ENCODE measurements at regions not wholly inside any gene's neighbourhood (a gene's known extent, or its start where the extent isn't known, plus 50 kb on each side); places are given as distances from the start of the nearest gene placed in this dataset.

DNA sequence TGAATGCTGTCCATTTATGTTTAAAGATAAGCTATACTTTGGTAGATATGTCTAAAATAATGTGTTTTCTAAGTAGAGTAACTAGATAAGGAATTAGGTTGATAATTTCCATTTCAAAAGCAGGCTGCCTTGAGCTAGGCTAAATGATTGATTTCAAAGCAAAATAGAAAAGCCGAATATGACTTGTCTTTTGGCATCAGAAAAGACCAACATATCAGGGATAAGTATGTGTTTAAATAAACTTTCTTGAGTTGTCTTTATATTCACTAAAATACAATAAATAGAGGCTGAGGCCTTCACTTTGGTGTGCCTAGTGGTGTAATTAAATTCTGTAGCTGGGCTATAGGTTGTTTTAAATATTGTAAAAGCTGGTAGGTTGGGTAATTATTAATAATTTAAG lies 569.0 kb downstream of the TAF11L14 start:
- Histone ChIP-seq H3K4me1 (replicated peaks in 1 of 2) (no peaks in the 10 kb centered on the region), H3K27me3 (no peaks in the 10 kb centered on the region), H3K9me3 (replicated peaks in 1 of 3) (no peaks in the 10 kb centered on the region), H3K36me3 (replicated peaks in 1 of 2) (no peaks in the 10 kb centered on the region), H3K4me3 (no peak overlapping the region), H3K27ac (no peak overlapping the region)
- intact Hi-C loops (cut with DNase I) = no loop called here
- TF ChIP-seq, protein P1, sequence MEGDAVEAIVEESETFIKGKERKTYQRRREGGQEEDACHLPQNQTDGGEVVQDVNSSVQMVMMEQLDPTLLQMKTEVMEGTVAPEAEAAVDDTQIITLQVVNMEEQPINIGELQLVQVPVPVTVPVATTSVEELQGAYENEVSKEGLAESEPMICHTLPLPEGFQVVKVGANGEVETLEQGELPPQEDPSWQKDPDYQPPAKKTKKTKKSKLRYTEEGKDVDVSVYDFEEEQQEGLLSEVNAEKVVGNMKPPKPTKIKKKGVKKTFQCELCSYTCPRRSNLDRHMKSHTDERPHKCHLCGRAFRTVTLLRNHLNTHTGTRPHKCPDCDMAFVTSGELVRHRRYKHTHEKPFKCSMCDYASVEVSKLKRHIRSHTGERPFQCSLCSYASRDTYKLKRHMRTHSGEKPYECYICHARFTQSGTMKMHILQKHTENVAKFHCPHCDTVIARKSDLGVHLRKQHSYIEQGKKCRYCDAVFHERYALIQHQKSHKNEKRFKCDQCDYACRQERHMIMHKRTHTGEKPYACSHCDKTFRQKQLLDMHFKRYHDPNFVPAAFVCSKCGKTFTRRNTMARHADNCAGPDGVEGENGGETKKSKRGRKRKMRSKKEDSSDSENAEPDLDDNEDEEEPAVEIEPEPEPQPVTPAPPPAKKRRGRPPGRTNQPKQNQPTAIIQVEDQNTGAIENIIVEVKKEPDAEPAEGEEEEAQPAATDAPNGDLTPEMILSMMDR (IDR thresholded peaks at IDR 0.05) = no peak
- TF ChIP-seq POLR2A (IDR thresholded peaks at IDR 0.05) = no peak
- WGBS, 4 donors = 23 to 47% (median 43%) methylated on average over 1 of the region's 1 CpG
- no peak for DNase-seq

DNA sequence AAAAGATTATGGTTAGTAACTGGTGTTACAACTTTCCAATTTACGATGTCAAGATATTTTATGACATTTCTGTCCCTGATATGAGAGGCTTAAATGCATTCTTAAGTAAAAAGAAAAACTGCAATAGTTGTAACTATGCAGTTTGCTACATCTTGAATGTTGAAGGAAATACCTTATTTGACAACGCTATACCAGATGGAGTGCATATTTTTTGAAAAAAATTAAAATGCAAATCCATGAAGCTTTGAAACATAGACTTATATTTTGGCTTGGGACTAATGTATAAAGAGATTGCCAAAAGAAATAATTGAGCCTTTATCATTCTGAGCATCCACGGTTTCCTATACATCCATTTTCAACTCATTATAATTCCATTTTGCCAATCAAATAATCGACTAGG lies 579.4 kb downstream of the TAF11L14 start:
- H3K4me3 ChIP-seq = no peak overlapping the region

DNA sequence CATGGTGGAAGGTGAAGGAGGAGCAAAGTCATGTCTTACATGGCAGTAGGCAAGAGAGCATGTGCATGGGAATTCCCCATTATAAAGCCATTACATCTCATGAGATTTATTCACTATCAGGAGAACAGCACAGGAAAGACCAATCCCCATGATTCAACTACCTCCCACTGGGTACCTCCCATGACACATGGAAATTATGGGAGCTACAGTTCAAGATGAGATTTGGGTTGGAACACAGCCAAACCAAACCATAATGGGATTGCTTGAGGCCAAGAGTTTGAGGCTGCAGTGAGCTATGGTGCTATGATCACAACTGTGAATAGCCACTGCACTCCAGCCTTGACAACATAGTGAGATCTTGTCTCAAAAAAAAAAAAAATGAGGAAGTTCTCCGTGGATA lies 581.8 kb downstream of the TAF11L14 start:
- 22 to 50% (median 36%) methylated on average over 1 of the region's 1 CpG for WGBS, 4 donors
- intact Hi-C loops (cut with DNase I) = no loop called here

More for the DNA sequence above, 579.4 kb downstream of the TAF11L14 start:
- intact Hi-C loops (cut with DNase I) = no loop called here
- Histone ChIP-seq H3K4me1 (replicated peaks in 1 of 2) (no peaks in the 10 kb centered on the region), H3K27me3 (no peaks in the 10 kb centered on the region), H3K9me3 (replicated peaks in 1 of 3) (peaks cover 0 to 5% (median 0%) of the 10 kb centered on the region in 3 donors), H3K36me3 (replicated peaks in 1 of 2) (no peaks in the 10 kb centered on the region), H3K27ac (no peak overlapping the region)
- DNase-seq = no peak
- WGBS, 4 donors = 68 to 76% (median 73%) methylated on average over 4 of the region's 4 CpGs
- TF ChIP-seq POLR2A (IDR thresholded peaks at IDR 0.05) = no peak
- TF ChIP-seq, protein P1 (IDR thresholded peaks at IDR 0.05) = no peak

DNA sequence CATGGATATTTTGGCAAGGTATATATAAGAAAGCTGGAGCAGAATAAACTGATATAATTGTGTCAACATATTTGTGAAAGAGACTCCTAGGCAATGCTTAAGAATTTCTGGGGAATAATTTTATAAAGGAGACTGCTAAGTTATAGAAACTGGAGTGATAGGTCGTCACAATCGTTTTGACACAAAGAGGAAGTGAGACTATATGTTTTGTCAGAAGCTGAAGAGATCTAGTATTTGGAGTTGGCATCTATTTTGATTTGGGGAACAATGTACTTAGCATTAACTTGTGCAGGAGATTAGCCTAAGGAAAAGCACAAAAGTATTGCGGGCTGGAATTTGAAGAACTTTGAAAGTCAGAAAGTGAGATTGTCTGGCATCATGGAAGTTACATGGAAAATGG lies 582.5 kb downstream of the TAF11L14 start:
- DNase-seq = no peak
- Histone ChIP-seq H3K4me3 (no peak overlapping the region), H3K27me3 (no peaks in the 10 kb centered on the region), H3K4me1 (replicated peaks in 1 of 2) (no peaks in the 10 kb centered on the region), H3K9me3 (replicated peaks in 1 of 3) (no peaks in the 10 kb centered on the region), H3K27ac (no peak overlapping the region), H3K36me3 (replicated peaks in 1 of 2) (no peaks in the 10 kb centered on the region)
- TF ChIP-seq, protein P1 (IDR thresholded peaks at IDR 0.05) = no peak
- TF ChIP-seq POLR2A (IDR thresholded peaks at IDR 0.05) = no peak
- intact Hi-C loops (cut with DNase I) = no loop called here
- WGBS, 4 donors = 60 to 71% (median 65%) methylated on average over 3 of the region's 3 CpGs

More for the DNA sequence above, 581.8 kb downstream of the TAF11L14 start:
- no peak for TF ChIP-seq POLR2A (IDR thresholded peaks at IDR 0.05)
- TF ChIP-seq, protein P1 (IDR thresholded peaks at IDR 0.05) = no peak
- Histone ChIP-seq H3K27me3 (no peaks in the 10 kb centered on the region), H3K9me3 (replicated peaks in 1 of 3) (peaks cover 0 to 3% (median 0%) of the 10 kb centered on the region in 3 donors), H3K27ac (no peak overlapping the region), H3K36me3 (replicated peaks in 1 of 2) (no peaks in the 10 kb centered on the region), H3K4me1 (replicated peaks in 1 of 2) (no peaks in the 10 kb centered on the region), H3K4me3 (no peak overlapping the region)
- no peak for DNase-seq

Data from adrenal gland (tissue), 9 donors.